Stimulated activated CD4-positive, alpha-beta T cell treated with anti-CD3 and anti-CD28 coated beads, Interleukin-4, amount 100 ng/mL, for 24 hours (primary cell): ENCODE measurements at regions not wholly inside any gene's neighbourhood (a gene's known extent, or its start where the extent isn't known, plus 50 kb on each side); places are given as distances from the start of the nearest gene placed in this dataset.

ENCODE experiments used
- DNase-seq: peaks from one replicate; pipeline ENCODE4 v3.0.0-alpha.2; 2020

- no peak for DNase-seq
Measured at GRCh38 chr6:29884261-29884660, 56.6 kb downstream of the HLA-G start.

GRCh38 chr6:29886701-29887100 lies 55.6 kb upstream of the HLA-A start:
- no peak for DNase-seq

GRCh38 chr6:29887330-29887818 lies 55.0 kb upstream of the HLA-A start:
- peak; percentile 40 for DNase-seq

GRCh38 chr6:29887819-29888776 lies 54.2 kb upstream of the HLA-A start:
- peak; percentile 77 for DNase-seq
